ENCODE measurements at regions not wholly inside any gene's neighbourhood (a gene's known extent, or its start where the extent isn't known, plus 50 kb on each side); places are given as distances from the start of the nearest gene placed in this dataset.
A peak's percentile ranks its signal among the peaks of the same experiment; 100 is the strongest.

- no peak for DNase-seq
Measured at GRCh38 chr10:108454793-108455192, 1290.3 kb upstream of the SORCS1 start.

- DNase-seq = no peak
Measured at GRCh38 chr10:108454224-108454623, 1289.7 kb upstream of the SORCS1 start.

- DNase-seq = no peak
Measured at GRCh38 chr10:108453166-108453565, 1288.7 kb upstream of the SORCS1 start.

- DNase-seq = no peak
Measured at GRCh38 chr10:108452533-108452932, 1288.0 kb upstream of the SORCS1 start.

- no peak for DNase-seq
Measured at GRCh38 chr10:108450280-108450679, 1285.8 kb upstream of the SORCS1 start.

GRCh38 chr10:108445746-108446145 lies 1281.2 kb upstream of the SORCS1 start:
- no peak for DNase-seq

GRCh38 chr10:108443636-108444035 lies 1279.1 kb upstream of the SORCS1 start:
- DNase-seq = no peak

- DNase-seq = no peak
Measured at GRCh38 chr10:108439397-108439796, 1274.9 kb upstream of the SORCS1 start.

GRCh38 chr10:108436096-108436495 lies 1271.6 kb upstream of the SORCS1 start:
- DNase-seq = no peak

- no peak for DNase-seq
Measured at GRCh38 chr10:108434559-108435252, 1270.2 kb upstream of the SORCS1 start.

GRCh38 chr10:108427146-108427545 lies 1262.6 kb upstream of the SORCS1 start:
- no peak for DNase-seq

GRCh38 chr10:108425283-108425964 lies 1260.9 kb upstream of the SORCS1 start:
- DNase-seq = no peak

GRCh38 chr10:108424656-108425055 lies 1260.2 kb upstream of the SORCS1 start:
- DNase-seq = peak; percentile 73

- DNase-seq = no peak
Measured at GRCh38 chr10:108422286-108422685, 1257.8 kb upstream of the SORCS1 start.

- DNase-seq = no peak
Measured at GRCh38 chr10:108421266-108421665, 1256.8 kb upstream of the SORCS1 start.

- DNase-seq = no peak
Measured at GRCh38 chr10:108413954-108414353, 1249.4 kb upstream of the SORCS1 start.

GRCh38 chr10:108412323-108412722 lies 1247.8 kb upstream of the SORCS1 start:
- DNase-seq = no peak

GRCh38 chr10:108411894-108412293 lies 1247.4 kb upstream of the SORCS1 start:
- no peak for DNase-seq

GRCh38 chr10:108411206-108411605 lies 1246.7 kb upstream of the SORCS1 start:
- DNase-seq = no peak

- no peak for DNase-seq
Measured at GRCh38 chr10:108410236-108410635, 1245.7 kb upstream of the SORCS1 start.

- DNase-seq = no peak
Measured at GRCh38 chr10:108409306-108409705, 1244.8 kb upstream of the SORCS1 start.

- DNase-seq = no peak
Measured at GRCh38 chr10:108404155-108404554, 1239.6 kb upstream of the SORCS1 start.

- no peak for DNase-seq
Measured at GRCh38 chr10:108399465-108399864, 1235.0 kb upstream of the SORCS1 start.

GRCh38 chr10:108393089-108393488 lies 1228.6 kb upstream of the SORCS1 start:
- DNase-seq = peak; percentile 30

GRCh38 chr10:108392286-108392685 lies 1227.8 kb upstream of the SORCS1 start:
- no peak for DNase-seq
